Adrenal gland (tissue), 9 donors: ENCODE measurements at regions not wholly inside any gene's neighbourhood (a gene's known extent, or its start where the extent isn't known, plus 50 kb on each side); places are given as distances from the start of the nearest gene placed in this dataset.

Experiments
- DNase-seq, 7 donors: peaks; one replicate each; pipeline ENCODE4 v3.0.0-alpha.2; 2019 to 2020
- H3K27ac ChIP-seq, 5 donors: fragments of 200-600 bp; sonication (generic) in 4 of 5; 1 replicate in 3 of 5; 2 replicates in 2 of 5; pipeline versions ENCODE4 v1.5.1 to v1.8.0; 2016 to 2020; ENCODE audit warnings: mild to moderate bottlenecking in 1 of 5
- H3K27me3 ChIP-seq: fragments of 200-600 bp; 2 replicates; pipeline ENCODE4 v1.8.0; 2021
- H3K36me3 ChIP-seq, 2 donors: fragments of 200-600 bp; replicated peaks in 1 of 2; 1 replicate in 1 of 2; 2 replicates in 1 of 2; pipeline versions ENCODE4 v1.5.1 to v1.8.0; 2018 to 2022
- H3K4me1 ChIP-seq, 2 donors: fragments of 200-600 bp; replicated peaks in 1 of 2; 1 replicate in 1 of 2; 2 replicates in 1 of 2; pipeline versions ENCODE4 v1.5.1 to v1.8.0; 2018 to 2021
- H3K4me3 ChIP-seq, 4 donors: fragments of 200-600 bp; sonication (generic) in 3 of 4; one replicate each; pipeline ENCODE4 v1.5.1; 2016 to 2018
- H3K9me3 ChIP-seq, 3 donors: fragments of 200-600 bp; sonication (generic) in 1 of 3; replicated peaks in 1 of 3; 1 replicate in 2 of 3; 2 replicates in 1 of 3; pipeline versions ENCODE4 v1.5.1 to v1.8.0; 2016 to 2021
- CTCF ChIP-seq, 6 experiments: fragments of 450-650 bp in 4 of 6; fragments of 200-600 bp in 2 of 6; sonication (generic) in 1 of 6; IDR thresholded peaks; 1 replicate in 5 of 6; 2 replicates in 1 of 6; pipeline versions ENCODE4 v1.5.1 to v1.8.0; 2016 to 2021; ENCODE audit warnings: antibody characterized with exemption in 6 of 6, mild to moderate bottlenecking in 2 of 6, moderate library complexity in 1 of 6
- POLR2A ChIP-seq, 2 donors: fragments of 450-650 bp; IDR thresholded peaks; one replicate each; pipeline ENCODE4 v1.6.1; 2017; ENCODE audit warnings: antibody characterized with exemption in 2 of 2, mild to moderate bottlenecking in 2 of 2, moderate library complexity in 1 of 2
- WGBS, 4 donors: extraction: QIAGEN DNeasy Blood & Tissue Kit in 2 of 4; methylation state at CpG; one replicate each; pipeline versions ENCODE4 v1.1.5 to v1.1.7; 2013 to 2017; 5-methylcytosine and 5-hydroxymethylcytosine counted together
- intact Hi-C, 2 donors: fragments of 100-400 bp; cut with DNase I; formaldehyde crosslinking; loops; one replicate each; pipeline versions ENCODE4 v1.14.1 to v1.15.0; 2022 to 2023
- donor health status: healthy with polysubstance abuse.
- donor health status: Bipolar disorder and iron deficiency.
- donor health status: DM: yes; HTN: yes; CAD: no.
- donor health status: DM: no; HTN: no; CAD: no.
- donor health status: DM: no; HTN: no; CAD: no.

GRCh38 chr20:56786503-56786902 lies 157.4 kb downstream of the TFAP2C start:
- Histone ChIP-seq H3K4me3 (no peak overlapping the region), H3K27me3 (no peaks in the 10 kb centered on the region), H3K4me1 (peaks cover 5 to 11% of the 10 kb centered on the region in 2 donors), H3K9me3 (no peaks in the 10 kb centered on the region), H3K36me3 (no peaks in the 10 kb centered on the region), H3K27ac (no peak overlapping the region)
- intact Hi-C loops: no loop called here
- TF ChIP-seq CTCF (IDR thresholded peaks at IDR 0.05) (no peak), POLR2A (IDR thresholded peaks at IDR 0.05) (no peak)
- 72 to 80% (median 75%) methylated on average over 5 of the region's 5 CpGs for WGBS, 4 donors
- no peak for DNase-seq

GRCh38 chr20:56788041-56788670 lies 159.1 kb downstream of the TFAP2C start:
- intact Hi-C loops: no loop called here
- peak in 6 of 7 donors; percentile 49 to 83 (median 78) for DNase-seq
- Histone ChIP-seq H3K27me3 (no peaks in the 10 kb centered on the region), H3K27ac (peak overlapping the region in 3 of 5 donors; percentile 40 to 92 (median 65)), H3K4me3 (peak overlapping the region in 1 of 4 donors; percentile 2), H3K9me3 (no peaks in the 10 kb centered on the region), H3K36me3 (no peaks in the 10 kb centered on the region), H3K4me1 (peaks cover 5 to 11% of the 10 kb centered on the region in 2 donors)
- TF ChIP-seq POLR2A (IDR thresholded peaks at IDR 0.05): peak in 1 of 2 donors; percentile 65
- no peak for TF ChIP-seq CTCF (IDR thresholded peaks at IDR 0.05)
- WGBS, 4 donors: 37 to 63% (median 53%) methylated on average over 7 of the region's 7 CpGs

GRCh38 chr20:56788671-56789610 lies 159.8 kb downstream of the TFAP2C start:
- intact Hi-C loops: no loop called here
- H3K4me1 ChIP-seq: peaks cover 5 to 11% of the 10 kb centered on the region in 2 donors
- no peaks in the 10 kb centered on the region for H3K27me3 ChIP-seq
- peak overlapping the region in 1 of 4 donors; percentile 2 for H3K4me3 ChIP-seq
- peak overlapping the region in 3 of 5 donors; percentile 40 to 92 (median 65) for H3K27ac ChIP-seq
- whole genome bisulfite sequencing, 4 donors: 87 to 89% (median 88%) methylated on average over 5 to 6 of the region's 6 CpGs
- H3K36me3 ChIP-seq: no peaks in the 10 kb centered on the region
- no peak for DNase-seq
- TF ChIP-seq CTCF (IDR thresholded peaks at IDR 0.05) (no peak), POLR2A (IDR thresholded peaks at IDR 0.05) (no peak)
- no peaks in the 10 kb centered on the region for H3K9me3 ChIP-seq

- 71 to 80% (median 73%) methylated on average over 6 to 7 of the region's 7 CpGs for WGBS, 4 donors
- no peaks in the 10 kb centered on the region for H3K9me3 ChIP-seq
- H3K4me3 ChIP-seq: no peak overlapping the region
- H3K27me3 ChIP-seq: no peaks in the 10 kb centered on the region
- DNase-seq: no peak
- no peaks in the 10 kb centered on the region for H3K4me1 ChIP-seq
- H3K27ac ChIP-seq: no peak overlapping the region
- intact Hi-C loops: no loop called here
- TF ChIP-seq POLR2A (IDR thresholded peaks at IDR 0.05): no peak
- no peak for TF ChIP-seq CTCF (IDR thresholded peaks at IDR 0.05)
- no peaks in the 10 kb centered on the region for H3K36me3 ChIP-seq
These were observed 164.8 kb downstream of the TFAP2C start for GRCh38 chr20:56793916-56794315.
